Activated CD4-positive, alpha-beta T cell treated with anti-CD3 and anti-CD28 coated beads, Interleukin-2, amount 10 ng/mL, durations not matched to agents 24 days and 14 days (primary cell): ENCODE measurements at regions not wholly inside any gene's neighbourhood (a gene's known extent, or its start where the extent isn't known, plus 50 kb on each side); places are given as distances from the start of the nearest gene placed in this dataset.
"Not testable (repeated sequence)": the region's sequence is repeated elsewhere in the genome, so short reads cannot be mapped to it uniquely, and the experiment has no call there.

Experiments
- DNase-seq: peaks from one replicate; pipeline ENCODE4 v3.0.0; 2022
- H3K27ac Mint-ChIP-seq: one replicate; pipeline ENCODE4 v1.8.0; 2022; ENCODE audit warnings: mild to moderate bottlenecking, mixed read lengths
- H3K27me3 Mint-ChIP-seq: one replicate; pipeline ENCODE4 v1.8.0; 2022; ENCODE audit warnings: mixed read lengths
- H3K36me3 Mint-ChIP-seq: one replicate; pipeline ENCODE4 v1.8.0; 2022; ENCODE audit warnings: low read depth, mild to moderate bottlenecking, mixed read lengths
- H3K4me1 Mint-ChIP-seq: one replicate; pipeline ENCODE4 v1.8.0; 2021; ENCODE audit warnings: mixed read lengths
- H3K4me3 Mint-ChIP-seq: one replicate; pipeline ENCODE4 v1.8.0; 2022; ENCODE audit warnings: mild to moderate bottlenecking, moderate library complexity, mixed read lengths
- H3K9me3 Mint-ChIP-seq: one replicate; pipeline ENCODE4 v1.8.0; 2021; ENCODE audit warnings: mixed read lengths
- intact Hi-C: fragments of 100-400 bp; cut with micrococcal nuclease; formaldehyde crosslinking; loops from one replicate; pipeline ENCODE4 v1.15.1; 2023

DNA sequence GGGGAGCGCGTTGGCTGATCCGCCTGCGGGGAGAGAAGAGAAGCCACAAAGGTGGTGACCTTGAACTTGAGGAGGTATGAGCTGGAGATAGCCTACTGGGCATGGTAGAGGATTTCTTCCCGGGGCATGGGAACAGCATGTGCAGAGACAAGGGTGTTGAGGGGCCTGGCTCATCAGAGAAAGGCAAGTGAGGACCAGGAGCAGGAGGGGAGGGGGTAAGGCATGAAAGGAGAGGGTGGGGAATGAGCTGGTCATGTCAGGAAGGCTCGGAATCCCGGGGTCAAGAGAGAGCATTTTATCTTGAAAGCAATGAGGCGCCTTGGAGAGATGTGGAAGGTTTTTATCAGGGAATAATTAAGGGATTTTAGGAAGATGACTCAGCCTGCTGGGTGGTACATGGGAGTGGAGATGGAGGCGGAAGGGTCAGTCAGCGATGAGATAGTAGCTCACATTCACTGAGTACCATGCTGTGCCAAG lies 121.1 kb downstream of the LHX2 start:
- Mint-ChIP-seq H3K4me1 (no peaks in the 10 kb centered on the region), H3K9me3 (no peaks in the 10 kb centered on the region), H3K36me3 (no peaks in the 10 kb centered on the region), H3K27ac (no peak overlapping the region), H3K27me3 (peaks cover 9% of the 10 kb centered on the region), H3K4me3 (no peak overlapping the region)
- DNase-seq: no peak
- intact Hi-C loops: no loop called here

DNA sequence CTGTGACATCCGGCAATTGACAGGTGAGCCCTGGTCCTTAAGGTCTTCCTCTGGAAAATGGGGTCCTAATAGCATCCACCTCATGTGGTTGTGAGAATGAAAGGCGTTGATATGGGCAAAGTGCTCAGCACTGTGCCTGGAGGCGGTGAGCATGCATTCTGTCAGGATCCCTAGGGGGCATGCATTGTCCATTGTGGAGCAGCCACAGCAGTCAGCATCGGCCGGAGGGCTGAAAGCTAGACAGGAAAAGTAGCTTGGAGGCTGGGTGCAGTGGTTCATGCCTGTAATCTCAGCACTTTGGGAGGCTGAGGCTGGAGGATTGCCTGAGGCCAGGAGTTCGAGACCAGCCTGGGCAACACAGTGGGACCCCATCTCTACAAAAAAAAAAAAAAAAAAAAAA lies 122.2 kb downstream of the LHX2 start:
- Mint-ChIP-seq H3K27me3 (peaks cover 9% of the 10 kb centered on the region), H3K4me3 (no peak overlapping the region), H3K9me3 (no peaks in the 10 kb centered on the region), H3K4me1 (no peaks in the 10 kb centered on the region), H3K36me3 (no peaks in the 10 kb centered on the region), H3K27ac (no peak overlapping the region)
- DNase-seq: no peak
- intact Hi-C loops: no loop called here

DNA sequence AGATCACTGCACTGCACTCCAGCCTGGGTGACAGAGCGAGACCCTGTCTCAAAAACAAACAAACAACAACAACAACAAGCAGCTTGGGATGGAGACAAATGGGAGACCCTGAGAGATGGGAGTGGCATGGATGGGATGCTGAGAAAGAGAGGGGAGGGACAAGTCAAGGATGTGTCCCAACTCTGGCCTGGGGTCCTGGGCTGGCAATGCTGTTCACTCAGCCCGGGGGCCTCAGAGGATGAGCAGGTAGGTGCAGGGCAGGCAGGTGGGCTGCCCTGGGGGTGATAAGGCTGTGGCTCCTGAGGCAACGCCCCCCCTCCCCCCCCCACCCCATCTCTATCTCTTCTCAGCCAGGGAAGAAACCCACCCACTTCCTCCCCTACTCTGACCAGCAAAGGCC lies 123.0 kb downstream of the LHX2 start:
- no peaks in the 10 kb centered on the region for H3K36me3 Mint-ChIP-seq
- H3K4me1 Mint-ChIP-seq: no peaks in the 10 kb centered on the region
- DNase-seq: no peak
- H3K4me3 Mint-ChIP-seq: no peak overlapping the region
- intact Hi-C loops: no loop called here
- no peaks in the 10 kb centered on the region for H3K9me3 Mint-ChIP-seq
- H3K27me3 Mint-ChIP-seq: peaks cover 9% of the 10 kb centered on the region
- H3K27ac Mint-ChIP-seq: no peak overlapping the region

DNA sequence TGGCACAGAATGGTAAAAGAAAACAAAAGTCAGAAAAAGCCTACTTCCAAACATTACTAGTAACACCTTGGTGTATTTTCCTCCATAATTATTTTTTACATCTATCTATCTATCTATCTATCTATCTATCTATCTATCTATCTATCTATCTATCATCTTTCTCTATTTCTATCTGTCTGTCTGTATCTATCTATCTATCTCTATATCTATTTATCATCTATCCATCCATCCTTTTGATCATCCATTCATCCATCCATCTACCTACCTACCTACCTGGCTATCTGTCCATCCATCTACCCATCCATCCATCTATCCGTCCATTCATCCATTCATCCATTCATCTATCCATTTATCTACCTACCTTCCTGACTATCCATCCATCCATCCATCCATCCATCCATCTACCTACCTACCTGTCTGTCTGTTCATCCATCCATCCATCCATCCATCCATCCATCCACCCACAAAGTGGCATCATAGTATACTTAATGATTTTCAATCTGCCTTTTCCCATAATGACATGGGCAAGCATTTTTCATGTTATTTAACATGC lies 121.9 kb upstream of the NEK6 start:
- no peak for DNase-seq
- H3K9me3 Mint-ChIP-seq: no peaks in the 10 kb centered on the region
- no peaks in the 10 kb centered on the region for H3K4me1 Mint-ChIP-seq
- no peak overlapping the region for H3K27ac Mint-ChIP-seq
- no peak overlapping the region for H3K4me3 Mint-ChIP-seq
- intact Hi-C loops: no loop called here
- no peaks in the 10 kb centered on the region for H3K36me3 Mint-ChIP-seq
- peaks cover 7% of the 10 kb centered on the region for H3K27me3 Mint-ChIP-seq

DNA sequence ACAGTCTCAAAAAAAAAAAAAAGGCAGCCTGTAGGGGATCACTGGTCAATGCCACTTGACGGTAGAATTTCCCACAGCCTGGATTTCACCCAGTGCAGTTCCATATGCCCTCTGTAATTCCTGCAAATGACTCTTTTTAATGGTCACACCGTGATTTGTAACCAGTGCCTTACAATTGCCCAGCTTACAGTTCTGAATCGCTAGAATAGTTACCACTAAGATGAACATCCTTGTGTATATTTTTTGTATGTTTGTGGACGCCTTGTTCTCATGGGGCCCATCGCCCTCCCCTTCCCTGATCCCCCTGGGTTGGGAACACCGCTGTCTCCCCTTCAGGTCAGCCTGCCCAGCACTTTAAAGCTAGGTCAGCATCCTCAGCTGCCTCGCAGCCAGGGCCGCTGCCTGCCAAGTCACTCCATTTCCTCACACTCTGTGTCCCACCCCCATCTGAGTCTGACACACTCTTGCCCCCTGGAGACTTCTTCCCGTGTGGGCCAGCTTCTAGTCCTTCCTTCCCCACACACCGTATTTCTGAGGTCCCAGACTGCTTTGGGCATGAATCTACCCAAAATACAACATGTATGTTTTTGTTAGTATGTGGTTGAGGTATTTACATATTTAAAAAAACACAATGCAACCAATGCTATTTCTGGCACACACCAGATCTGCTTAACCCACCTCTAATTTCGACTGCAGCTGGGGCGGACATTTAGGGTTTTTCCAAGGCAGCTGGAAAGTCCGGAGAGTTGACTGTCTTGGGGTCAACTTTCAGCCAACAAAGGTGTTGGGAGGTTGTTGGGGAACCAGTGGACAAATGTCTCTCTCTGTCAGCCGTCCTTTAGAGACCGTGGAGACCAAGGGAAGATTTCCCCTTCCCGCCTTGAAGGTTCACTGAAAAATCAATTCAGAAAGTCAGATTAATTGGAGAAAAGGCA lies 120.5 kb upstream of the NEK6 start:
- no peaks in the 10 kb centered on the region for H3K4me1 Mint-ChIP-seq
- intact Hi-C loops: no loop called here

DNA sequence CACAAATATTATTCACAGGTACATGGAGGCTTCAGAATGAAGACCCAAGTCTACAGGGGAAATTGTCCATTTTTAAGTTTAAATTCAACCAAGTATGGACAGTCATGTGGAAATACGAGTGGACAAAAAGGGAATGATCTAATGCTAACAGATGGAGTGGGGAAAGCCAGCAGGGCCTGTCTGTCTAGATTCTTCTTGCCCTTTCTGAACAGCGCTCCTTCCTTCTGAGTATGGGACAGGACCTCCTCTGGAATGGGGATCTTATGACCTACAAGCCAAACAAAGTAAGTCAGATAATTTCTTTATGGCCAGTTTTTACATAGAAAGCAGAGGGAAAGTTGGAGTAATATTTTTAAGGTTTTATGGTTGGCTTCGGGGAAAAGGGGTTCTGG lies 119.8 kb upstream of the NEK6 start:
- Mint-ChIP-seq H3K4me3 (no peak overlapping the region), H3K9me3 (no peaks in the 10 kb centered on the region), H3K36me3 (no peaks in the 10 kb centered on the region), H3K4me1 (no peaks in the 10 kb centered on the region), H3K27ac (no peak overlapping the region), H3K27me3 (peaks cover 3% of the 10 kb centered on the region)
- no peak for DNase-seq
- intact Hi-C loops: no loop called here

More for the DNA sequence above, 120.5 kb upstream of the NEK6 start:
- Mint-ChIP-seq H3K9me3 (no peaks in the 10 kb centered on the region), H3K27ac (no peak overlapping the region), H3K4me3 (no peak overlapping the region), H3K36me3 (no peaks in the 10 kb centered on the region), H3K27me3 (peaks cover 7% of the 10 kb centered on the region)
- no peak for DNase-seq

DNA sequence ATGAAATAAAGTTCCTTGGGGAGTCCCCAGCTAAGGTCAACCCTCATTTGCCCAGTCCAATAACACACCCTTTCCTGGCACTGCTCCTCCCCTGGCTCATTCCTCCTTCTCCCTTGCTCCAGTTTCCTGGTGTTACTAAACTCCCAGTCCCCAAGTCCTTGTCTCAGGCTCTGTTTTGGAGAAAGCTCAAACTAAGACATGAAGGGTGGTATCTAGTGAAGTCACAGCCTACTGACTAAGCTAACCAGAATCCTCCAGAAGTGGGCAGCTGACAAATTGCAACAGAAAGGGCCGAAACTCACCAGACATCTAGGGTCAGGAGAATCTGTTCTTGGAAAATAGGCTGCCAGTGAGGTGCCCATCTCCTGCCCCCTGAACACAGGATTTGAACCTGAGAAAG lies 118.7 kb upstream of the NEK6 start:
- no peak for DNase-seq
- Mint-ChIP-seq H3K27ac (no peak overlapping the region), H3K9me3 (no peaks in the 10 kb centered on the region), H3K36me3 (no peaks in the 10 kb centered on the region), H3K4me3 (no peak overlapping the region), H3K4me1 (no peaks in the 10 kb centered on the region), H3K27me3 (peaks cover 6% of the 10 kb centered on the region)
- intact Hi-C loops: no loop called here

DNA sequence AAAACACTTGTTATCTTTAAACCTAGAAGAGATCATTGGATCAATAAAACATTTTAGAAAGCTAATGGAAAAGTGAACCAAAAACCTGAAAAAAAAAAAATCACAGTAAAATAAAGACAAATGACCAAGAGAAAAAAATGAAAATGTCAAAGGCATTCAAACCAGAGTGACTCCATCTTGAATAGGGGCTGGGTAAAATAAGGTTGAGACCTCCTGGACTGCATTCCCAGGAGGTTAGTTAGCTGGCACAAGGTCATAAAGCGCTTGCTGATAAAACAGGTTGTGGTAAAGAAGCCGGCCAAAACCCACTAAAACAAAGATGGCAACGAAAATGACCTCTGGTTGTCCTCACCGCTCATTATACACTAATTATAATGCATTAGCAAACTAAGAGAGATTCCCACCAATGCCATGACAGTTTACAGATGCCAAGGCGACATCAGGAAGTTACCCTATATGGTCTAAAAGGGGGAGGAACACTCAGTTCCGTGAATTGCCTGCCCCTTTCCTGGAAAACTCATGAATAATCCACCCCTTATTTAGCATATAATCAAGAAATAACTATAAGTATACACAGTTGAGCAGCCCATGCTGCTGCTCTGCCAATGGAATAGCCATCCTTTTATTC lies 116.7 kb upstream of the NEK6 start:
- Mint-ChIP-seq H3K4me1 (peaks cover 4% of the 10 kb centered on the region), H3K27ac (no peak overlapping the region), H3K27me3 (peaks cover 3% of the 10 kb centered on the region), H3K4me3 (no peak overlapping the region), H3K36me3 (no peaks in the 10 kb centered on the region), H3K9me3 (no peaks in the 10 kb centered on the region)
- no peak for DNase-seq
- intact Hi-C loops: no loop called here

DNA sequence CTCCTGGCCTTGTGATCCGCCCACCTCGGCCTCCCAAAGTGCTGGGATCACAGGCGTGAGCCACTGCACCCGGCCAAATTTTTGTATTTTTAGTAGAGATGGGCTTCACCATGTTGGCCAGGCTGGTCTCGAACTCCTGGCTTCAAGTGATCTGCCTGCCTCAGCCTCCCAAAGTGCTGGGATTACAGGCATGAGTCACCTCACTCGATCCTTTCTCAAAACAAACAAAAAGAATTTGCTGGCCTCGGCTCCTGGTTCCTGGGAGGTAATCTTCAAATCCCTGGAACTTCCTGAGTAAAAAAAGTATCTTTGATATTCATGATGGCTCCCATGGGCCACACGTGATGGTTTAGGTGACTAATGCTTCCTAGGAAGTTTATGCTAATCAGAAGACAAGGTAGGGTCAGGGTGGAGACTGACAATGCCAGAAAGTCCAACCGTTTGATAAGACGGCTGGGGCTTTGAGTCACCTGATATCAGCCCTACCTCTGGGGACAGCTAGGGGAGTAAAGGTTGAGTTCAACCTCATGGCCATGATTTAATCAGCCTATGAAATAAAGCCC lies 113.1 kb upstream of the NEK6 start:
- intact Hi-C loops, H3K36me3 Mint-ChIP-seq, H3K4me1 Mint-ChIP-seq, H3K27ac Mint-ChIP-seq, H3K4me3 Mint-ChIP-seq, H3K27me3 Mint-ChIP-seq, H3K9me3 Mint-ChIP-seq: not testable (repeated sequence)
- DNase-seq: peak; percentile 23

DNA sequence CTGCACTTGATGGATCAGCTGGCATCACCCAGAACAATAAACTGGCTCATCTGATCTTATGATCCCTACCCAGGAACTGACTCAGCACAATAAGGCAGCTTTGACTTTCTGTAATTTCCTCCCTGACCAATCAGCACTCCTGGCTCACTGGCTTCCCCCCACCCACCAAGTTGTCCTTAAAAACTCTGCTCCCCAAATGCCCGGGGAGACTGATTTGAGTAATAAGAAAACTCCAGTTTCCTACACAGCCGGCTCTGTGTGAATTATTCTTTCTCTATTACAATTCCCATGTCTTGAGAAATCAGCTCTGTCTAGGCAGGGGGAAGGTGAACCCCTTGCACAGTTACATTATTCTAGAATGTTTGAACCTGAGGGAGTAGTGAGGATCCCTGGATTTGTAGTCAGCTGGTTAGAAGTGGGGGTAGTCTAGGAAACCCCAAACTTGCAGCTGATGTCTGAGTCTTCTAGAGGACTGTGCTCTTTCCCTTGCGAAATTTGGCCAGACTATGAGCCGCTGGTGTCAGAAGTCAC lies 111.7 kb upstream of the NEK6 start:
- peaks cover 5% of the 10 kb centered on the region for H3K9me3 Mint-ChIP-seq
- intact Hi-C loops: no loop called here
- DNase-seq: peak; percentile 44
- peaks cover 9% of the 10 kb centered on the region for H3K4me1 Mint-ChIP-seq
- no peak overlapping the region for H3K27ac Mint-ChIP-seq
- no peak overlapping the region for H3K4me3 Mint-ChIP-seq
- H3K36me3 Mint-ChIP-seq: no peaks in the 10 kb centered on the region
- H3K27me3 Mint-ChIP-seq: peaks cover 11% of the 10 kb centered on the region

DNA sequence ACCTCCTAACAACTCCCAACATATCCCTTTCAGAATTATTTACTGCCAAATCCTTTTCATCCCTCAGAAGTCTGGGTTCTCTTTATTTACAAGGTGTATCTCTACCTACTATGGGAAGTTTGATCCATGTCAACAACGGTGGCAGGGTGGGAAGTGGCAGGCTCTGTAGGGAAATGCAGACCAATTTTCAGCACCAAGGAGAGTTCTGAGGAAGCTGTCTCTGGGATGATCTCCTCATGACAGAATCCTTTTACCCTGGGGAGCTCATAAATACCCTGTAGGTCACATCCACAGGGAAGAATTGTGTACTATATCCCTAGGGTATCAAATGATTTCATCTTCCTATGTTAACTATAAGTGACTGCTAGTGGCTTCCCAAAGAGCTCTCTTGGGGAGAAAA lies 107.8 kb upstream of the NEK6 start:
- intact Hi-C loops: no loop called here
- H3K36me3 Mint-ChIP-seq: no peaks in the 10 kb centered on the region
- H3K27me3 Mint-ChIP-seq: peaks cover 24% of the 10 kb centered on the region
- no peak overlapping the region for H3K4me3 Mint-ChIP-seq
- H3K4me1 Mint-ChIP-seq: peaks cover 9% of the 10 kb centered on the region
- peak; percentile 50 for DNase-seq
- peaks cover 9% of the 10 kb centered on the region for H3K9me3 Mint-ChIP-seq
- H3K27ac Mint-ChIP-seq: no peak overlapping the region

DNA sequence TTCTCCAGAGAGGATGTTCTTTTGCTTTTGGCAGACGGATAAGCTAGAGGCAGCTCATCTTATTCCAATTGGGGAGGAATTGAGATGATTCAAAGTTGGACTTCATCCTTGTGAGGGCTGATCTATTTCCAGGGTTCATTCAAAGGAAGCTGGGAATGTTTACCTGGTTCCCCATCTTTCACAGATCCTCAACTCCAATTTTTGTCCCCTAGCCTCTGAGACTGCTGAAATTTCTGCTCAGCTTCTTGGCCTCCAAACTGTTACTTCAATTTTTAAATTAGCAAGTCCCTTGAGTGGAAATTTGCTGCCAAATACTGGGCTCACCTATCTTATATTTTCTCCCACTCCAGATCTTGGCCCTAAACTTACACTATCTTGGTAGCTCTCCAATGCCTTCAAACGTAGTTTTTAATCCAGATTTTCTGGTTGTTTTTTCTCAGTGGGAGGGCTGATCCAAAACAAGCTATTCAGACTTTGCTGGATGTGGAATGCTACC lies 93.9 kb upstream of the NEK6 start:
- Mint-ChIP-seq H3K4me1 (no peaks in the 10 kb centered on the region), H3K36me3 (peaks cover 2% of the 10 kb centered on the region), H3K27ac (no peak overlapping the region), H3K9me3 (peaks cover 4% of the 10 kb centered on the region), H3K27me3 (peaks cover 37% of the 10 kb centered on the region), H3K4me3 (no peak overlapping the region)
- intact Hi-C loops: no loop called here
- peak; percentile 25 for DNase-seq

DNA sequence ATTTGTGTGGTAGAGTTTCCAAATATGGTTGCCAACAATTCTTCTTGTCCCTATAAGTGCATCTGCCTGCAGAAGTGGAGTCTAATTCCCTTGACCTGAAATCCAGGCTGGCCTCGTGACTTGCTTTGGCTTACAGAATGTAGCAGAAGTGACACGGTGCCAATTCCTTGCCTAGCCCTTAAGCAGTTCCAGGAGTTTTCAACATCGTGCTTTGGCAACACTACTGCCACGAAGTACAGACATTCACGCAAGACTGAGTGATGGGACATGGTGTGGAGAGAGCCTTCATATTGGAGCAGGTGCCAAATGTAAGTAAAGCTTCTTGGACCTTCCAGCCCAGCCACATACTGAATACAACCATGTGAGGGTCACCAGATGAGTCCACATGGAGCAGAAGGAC lies 92.9 kb upstream of the NEK6 start:
- no peaks in the 10 kb centered on the region for H3K4me1 Mint-ChIP-seq
- H3K36me3 Mint-ChIP-seq: peaks cover 2% of the 10 kb centered on the region
- peaks cover 6% of the 10 kb centered on the region for H3K9me3 Mint-ChIP-seq
- no peak overlapping the region for H3K4me3 Mint-ChIP-seq
- intact Hi-C loops: no loop called here
- DNase-seq: peak; percentile 30
- peaks cover 40% of the 10 kb centered on the region for H3K27me3 Mint-ChIP-seq
- no peak overlapping the region for H3K27ac Mint-ChIP-seq

DNA sequence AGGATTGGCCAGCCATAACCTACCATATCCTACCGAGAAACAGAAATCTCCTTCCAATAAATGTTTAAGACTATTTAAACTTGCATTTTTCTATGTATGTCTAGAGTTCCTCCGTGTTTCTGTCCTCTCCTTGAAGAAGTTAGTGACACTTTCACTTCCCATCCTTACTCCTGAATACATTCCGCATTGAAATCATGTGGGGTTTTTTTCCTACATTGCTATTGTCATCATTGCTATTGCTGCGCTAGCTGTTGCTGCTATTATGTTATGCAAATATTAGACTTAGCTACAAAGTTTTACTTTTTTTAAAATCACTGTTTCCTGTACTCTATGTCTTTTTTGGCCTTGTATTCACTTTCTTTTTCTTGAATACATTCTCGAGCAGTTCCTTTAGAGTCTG lies 83.3 kb upstream of the NEK6 start:
- intact Hi-C loops: no loop called here
- peak; percentile 8 for DNase-seq
- Mint-ChIP-seq H3K27ac (no peak overlapping the region), H3K4me1 (peaks cover 22% of the 10 kb centered on the region), H3K36me3 (peaks cover 2% of the 10 kb centered on the region), H3K27me3 (peaks cover 11% of the 10 kb centered on the region), H3K9me3 (peaks cover 6% of the 10 kb centered on the region), H3K4me3 (no peak overlapping the region)
